GM12873 (cell line): ENCODE measurements at regions not wholly inside any gene's neighbourhood (a gene's known extent, or its start where the extent isn't known, plus 50 kb on each side); places are given as distances from the start of the nearest gene placed in this dataset.

Experiments
- CTCF ChIP-seq: IDR thresholded peaks from 2 replicates; pipeline ENCODE4 v1.5.1; 2012; ENCODE audit warnings: low read depth, mild to moderate bottlenecking, moderate library complexity, low read length, control low read depth; ENCODE audit not compliant: insufficient read depth; ENCODE audit errors: missing control alignments

- no peak for TF ChIP-seq CTCF
Measured at GRCh38 chr17:72301887-72302286, 181.1 kb downstream of the SOX9 start.

GRCh38 chr17:72302735-72303134 is 181.9 kb downstream of the SOX9 start:
- TF ChIP-seq CTCF, result no peak

GRCh38 chr17:72303787-72304733 is 183.2 kb downstream of the SOX9 start:
- no peak for TF ChIP-seq CTCF

- TF ChIP-seq CTCF, result no peak
Measured at GRCh38 chr17:72304859-72305258, 184.0 kb downstream of the SOX9 start.

GRCh38 chr17:72305472-72305871 is 184.7 kb downstream of the SOX9 start:
- no peak for TF ChIP-seq CTCF

- TF ChIP-seq CTCF, result no peak
Measured at GRCh38 chr17:72306037-72306436, 185.2 kb downstream of the SOX9 start.

- TF ChIP-seq CTCF, result no peak
Measured at GRCh38 chr17:72307836-72308235, 187.0 kb downstream of the SOX9 start.
